Activated CD4-positive, alpha-beta T cell treated with anti-CD3 and anti-CD28 coated beads, Interleukin-2, amount 50 U/mL, for 4 hours (primary cell): ENCODE measurements at regions not wholly inside any gene's neighbourhood (a gene's known extent, or its start where the extent isn't known, plus 50 kb on each side); places are given as distances from the start of the nearest gene placed in this dataset.
"Not testable (repeated sequence)": the region's sequence is repeated elsewhere in the genome, so short reads cannot be mapped to it uniquely, and the experiment has no call there.

Experiments
- DNase-seq, 2 experiments: peaks; one replicate each; pipeline ENCODE4 v3.0.0-alpha.2; 2020

DNA sequence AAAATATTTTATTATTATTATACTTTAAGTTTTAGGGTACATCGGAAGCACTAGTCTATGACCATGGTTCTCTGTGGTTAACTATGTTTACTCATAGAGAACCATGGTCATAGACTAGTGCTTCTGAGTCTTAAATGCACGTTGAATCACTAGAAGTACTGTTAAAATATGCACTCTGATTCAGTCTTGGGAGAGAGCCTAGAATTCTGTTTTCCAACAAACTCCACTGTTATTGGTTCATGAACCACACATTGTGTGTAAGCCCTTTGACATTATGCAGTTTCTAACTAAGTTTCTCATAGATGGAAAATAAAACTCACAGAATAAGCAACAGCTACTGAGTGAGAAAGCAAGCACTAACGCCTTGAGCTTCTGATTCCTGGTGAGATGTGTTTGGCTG, 1120.6 kb downstream of the SORCS1 start:
- no peak for DNase-seq

DNA sequence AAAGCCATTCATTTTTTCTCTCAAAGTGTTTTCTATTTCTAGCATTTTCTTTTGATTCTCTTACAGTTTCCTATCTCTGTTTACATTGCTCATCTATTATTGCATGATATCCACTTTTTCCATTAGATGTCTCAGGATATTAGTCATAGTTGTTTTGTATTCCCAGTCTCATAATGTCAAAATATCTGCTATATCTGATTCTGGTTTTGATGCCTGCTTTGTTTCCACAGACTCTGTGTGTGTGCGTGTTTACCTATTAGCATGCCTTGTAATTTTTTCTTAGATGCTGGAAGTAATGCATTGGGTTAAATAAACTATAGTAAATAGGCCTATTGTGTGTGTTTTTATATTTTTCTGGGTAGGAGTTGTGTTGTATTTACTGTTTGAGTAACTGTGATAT, 1126.3 kb downstream of the SORCS1 start:
- no peak for DNase-seq

DNA sequence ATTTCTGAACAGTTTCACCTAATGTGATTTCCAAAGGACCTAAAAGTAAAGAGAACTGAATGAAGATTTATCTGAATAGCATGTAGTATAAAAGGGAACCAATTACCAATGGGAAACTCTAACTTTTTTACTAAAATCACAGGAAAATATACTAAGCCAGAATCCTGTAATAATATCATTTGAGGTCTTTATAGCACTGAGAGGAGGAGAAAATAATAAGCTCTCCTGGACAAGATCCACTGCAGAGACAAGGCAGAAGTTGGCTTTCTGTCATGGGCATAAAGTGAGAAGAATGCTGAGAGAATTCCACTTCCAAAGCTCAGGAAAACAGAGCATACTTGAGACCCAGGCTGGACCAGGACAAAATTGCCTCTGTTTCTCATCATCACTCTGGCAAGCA, 1131.4 kb downstream of the SORCS1 start:
- DNase-seq = no peak

DNA sequence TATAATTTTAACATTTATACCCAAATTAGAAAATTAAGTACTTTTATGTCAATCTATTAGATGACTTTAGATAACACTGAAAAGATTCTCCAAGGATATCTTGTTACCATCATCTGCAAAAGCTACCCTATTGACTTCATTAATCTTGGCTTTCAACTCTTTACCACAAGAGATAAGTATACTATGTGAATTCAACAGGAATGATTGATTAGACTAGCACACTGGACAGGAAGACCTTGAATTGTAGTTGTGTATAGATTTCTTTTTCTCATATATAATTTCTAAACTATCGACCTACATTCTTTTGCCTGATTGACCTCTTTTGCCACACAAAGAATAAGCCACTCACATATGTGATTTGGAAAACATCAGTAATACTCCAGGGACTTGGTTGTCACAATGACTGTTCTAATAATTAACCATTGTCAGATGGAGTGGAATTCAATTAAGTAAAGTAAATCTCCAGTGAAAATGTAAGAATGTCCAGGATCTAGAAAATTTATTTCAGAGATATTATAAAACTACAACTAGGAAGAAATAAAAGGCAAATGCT, 1132.0 kb downstream of the SORCS1 start:
- DNase-seq = no peak

DNA sequence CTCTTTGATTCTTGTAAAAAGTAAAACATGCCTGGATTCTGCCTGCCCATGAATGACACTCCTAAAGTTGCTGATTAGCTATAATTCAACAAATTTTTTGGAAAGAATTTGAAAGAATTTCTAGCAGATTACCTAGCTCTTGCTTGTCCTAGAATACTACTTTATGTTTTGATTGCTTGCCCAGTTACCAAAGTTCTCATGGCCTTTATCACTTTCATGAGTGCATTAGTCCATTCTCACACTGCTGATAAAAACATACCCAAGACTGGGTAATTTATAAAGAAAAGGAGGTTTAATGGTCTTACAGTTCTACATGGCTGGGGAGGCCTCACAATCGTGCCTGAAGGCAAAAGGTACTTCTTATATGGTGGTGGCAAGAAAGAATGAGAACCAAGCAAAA, 1137.3 kb downstream of the SORCS1 start:
- no peak for DNase-seq

DNA sequence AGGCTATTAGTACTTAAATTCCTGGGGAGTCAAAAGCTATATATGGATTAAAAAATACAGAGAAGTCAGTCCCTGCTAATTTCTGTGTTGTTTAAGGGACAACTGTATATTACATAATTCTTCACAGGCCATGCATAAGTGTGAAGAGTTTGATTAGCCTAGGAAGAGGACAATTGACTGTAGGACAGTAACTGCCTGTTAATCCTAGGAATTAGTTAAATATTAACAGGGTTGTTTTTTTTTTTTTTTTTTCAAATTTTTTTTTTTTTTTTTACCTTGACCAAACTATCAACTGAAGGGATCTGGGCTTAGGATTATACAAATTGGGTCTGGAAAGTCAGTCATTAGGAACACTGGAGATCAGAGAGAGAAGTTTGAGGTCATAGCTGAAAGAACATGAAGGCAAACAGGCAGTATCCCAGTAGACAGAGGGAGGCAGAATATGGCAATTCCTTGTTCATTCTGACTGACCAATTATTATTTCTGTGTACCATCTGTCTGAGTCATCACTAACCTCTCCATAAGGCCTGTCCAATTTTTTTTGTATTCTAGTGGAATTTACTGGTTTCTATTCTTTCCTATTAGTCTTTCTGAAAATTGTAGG, 1139.2 kb downstream of the SORCS1 start:
- no peak for DNase-seq

DNA sequence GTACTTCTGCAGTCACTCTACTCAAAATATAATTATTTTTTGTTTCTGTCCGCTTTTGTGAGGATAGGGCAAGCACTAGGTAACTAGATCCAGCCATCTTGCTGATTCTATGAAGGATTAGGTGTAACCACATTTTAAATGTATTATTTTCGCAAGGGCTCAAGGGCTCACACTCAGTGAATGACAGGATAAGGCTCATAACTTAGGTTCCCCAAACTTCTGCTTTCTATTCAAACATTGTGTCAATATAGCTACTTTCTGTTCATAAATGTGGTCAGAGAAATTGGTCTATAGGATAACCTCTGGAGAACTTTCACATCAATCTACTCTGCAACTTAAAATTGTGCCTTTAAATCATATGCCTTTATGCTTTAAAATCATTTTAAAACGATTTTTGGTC, 1141.2 kb downstream of the SORCS1 start:
- DNase-seq = no peak

DNA sequence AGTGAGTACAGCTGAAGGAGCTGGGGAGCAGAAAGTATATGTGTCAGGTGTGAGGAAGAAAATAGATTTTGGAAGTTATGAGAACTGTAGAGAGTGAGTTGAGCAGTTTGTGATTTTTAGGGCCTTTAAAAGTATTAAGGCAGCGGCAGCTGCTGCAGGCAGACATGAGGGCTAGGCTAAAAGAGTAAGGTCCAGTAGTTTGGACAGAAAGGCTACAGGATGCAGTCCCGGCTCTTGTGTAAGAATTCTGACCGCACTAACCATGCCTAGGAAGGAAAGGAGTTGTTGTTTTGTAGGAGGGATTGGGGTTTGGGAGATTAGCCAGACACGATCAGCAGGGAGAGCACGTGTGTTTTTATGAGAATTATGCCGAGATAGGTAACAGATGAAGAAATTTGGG, 1144.9 kb downstream of the SORCS1 start:
- DNase-seq = not testable (repeated sequence)

DNA sequence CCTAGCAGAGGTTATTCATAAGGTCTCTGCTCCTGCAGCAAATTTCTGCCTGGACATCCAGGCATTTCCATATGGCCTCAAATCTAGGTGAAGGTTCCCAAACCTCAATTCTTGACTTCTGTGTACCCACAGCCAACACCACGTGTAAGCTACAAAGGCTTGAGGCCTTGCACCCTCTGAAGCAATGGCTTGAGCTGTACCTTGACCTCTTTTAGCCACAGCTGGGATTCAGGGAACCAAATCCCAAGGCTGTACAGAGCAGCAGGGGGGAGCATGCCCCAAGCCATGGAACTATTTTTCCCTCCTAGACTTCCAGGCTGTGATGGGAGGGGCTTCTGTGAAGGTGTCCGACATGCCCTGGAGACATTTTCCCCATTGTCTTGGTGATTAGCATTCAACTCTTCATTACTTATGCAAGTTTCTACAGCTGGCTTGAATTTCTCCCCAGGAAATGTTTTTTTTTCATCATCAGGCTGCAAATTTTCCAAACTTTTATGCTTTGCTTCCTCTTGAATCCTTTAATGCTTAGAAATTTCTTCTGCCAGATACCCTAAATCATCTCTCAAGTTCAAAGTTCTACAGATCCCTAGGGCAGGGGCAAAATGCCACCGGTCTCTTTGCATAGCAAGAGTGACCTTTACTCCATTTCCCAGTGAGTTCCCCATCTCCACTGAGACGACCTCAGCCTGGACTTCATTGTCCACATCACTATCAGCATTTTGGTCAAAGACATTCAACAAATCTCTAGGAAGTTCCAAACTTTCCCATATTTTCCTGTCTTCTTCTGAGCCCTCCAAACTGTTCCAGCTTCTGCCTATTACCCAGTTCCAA, 1148.9 kb downstream of the SORCS1 start:
- DNase-seq = not testable (repeated sequence)

DNA sequence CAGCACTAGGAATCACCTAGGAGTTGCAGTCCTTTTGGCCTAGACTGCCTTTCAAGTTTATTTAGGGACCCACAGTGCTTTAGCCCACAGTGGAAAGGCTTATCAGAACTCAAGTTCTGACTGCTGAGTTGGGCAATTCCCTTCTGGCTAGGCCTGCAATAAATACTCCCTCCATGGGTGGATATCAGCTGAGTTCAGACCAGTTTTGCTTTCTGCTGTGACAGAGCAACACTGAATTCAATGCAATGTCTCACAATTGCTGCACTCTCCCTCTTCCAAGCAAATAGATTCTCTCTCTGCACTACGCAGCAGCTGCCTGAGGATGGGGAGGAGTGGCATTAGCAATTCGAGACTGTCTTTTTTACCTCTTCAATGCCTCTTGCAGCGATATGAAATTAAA, 1153.3 kb downstream of the SORCS1 start:
- DNase-seq = no peak

DNA sequence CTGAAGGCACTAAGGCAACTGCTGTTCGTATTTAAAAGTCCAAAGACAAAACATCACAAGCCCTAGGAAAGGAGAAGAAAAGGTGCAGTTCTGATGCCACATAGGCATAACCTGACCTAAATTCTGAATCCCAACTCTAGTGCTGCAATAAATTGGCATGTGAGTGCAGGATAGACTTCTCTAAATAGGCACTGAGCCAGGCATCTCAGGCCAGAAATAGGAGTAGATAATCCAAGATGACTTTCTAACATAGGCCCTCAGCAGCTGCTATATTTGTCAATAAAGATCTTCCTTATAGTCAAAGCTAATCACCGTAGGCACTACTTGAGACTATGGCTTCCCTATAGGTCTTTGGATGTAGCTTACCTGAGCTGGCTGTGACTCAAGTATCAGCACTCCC, 1163.8 kb downstream of the SORCS1 start:
- no peak for DNase-seq

DNA sequence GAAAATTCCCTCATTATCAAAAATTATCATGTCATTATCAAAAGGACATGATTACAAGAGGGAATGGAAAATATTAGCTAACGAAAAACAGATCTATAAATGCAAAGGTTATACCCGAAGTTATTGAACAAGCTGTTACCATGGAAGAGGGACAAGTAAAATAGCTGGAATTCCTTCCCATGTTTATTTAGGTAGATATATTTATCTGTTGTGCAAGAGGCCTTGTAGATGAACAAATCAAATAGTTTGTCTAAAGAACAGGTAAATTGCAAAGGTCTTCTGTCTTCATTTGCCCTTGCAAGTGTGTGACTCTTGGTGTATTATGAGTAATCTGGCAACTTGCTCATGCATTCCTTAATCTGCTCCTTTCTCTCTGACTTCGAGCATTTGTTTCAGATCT, 1170.9 kb downstream of the SORCS1 start:
- no peak for DNase-seq

DNA sequence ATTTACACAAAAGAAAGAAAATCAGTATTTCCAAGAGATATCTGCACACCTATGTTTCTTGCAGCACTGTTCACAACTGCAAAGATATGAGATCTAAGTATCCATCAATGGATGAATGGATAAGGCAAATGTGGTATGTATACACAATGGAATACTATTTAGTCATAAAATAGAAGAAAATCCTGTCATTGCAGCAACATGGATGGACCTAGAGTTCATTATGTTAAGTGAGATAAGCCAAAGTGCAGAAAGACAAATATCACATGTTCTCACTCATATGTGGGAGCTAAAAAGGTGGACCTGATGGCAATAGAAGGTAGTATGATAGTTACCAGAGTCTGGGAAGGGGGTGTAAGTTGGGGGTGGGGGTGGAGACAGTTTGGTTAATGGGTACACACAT, 1171.6 kb downstream of the SORCS1 start:
- DNase-seq = no peak

DNA sequence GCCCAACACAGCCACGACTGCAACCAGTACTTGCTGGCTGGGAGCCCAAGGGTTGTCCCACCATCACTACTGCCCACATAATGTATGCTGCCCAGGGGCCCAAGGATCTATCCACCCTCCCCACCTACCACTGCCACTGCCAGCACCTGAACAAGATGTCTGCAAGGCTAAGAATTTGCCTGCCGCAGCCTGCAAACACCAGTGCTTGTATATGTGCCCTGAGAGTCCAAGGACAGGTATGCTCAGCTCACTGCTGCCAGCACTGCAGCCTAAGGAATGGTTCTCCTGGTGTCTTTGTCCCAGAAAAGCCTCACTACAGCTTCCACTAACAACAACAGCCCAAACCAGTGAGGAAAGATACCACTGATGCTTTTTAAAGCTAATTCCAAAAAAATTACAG, 1174.0 kb downstream of the SORCS1 start:
- no peak for DNase-seq

DNA sequence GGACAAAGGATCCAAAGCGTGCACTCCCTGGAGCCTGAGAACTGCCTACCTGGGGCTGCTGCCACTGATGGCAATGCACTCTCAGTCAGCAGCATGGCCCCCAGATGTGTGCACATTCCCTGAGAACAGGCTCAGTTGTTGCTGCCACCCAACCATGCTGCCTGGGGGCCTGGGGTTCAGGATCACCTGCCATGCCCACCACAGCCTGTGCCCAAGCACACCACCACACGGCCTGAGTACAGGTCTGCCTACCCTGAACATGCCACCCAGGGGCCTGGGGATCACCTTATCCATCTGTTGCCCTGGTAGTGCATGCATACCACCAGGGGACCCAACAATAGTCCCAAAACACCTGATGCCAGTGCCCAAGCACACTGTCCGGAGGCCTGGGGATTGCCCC, 1174.5 kb downstream of the SORCS1 start:
- DNase-seq = no peak

DNA sequence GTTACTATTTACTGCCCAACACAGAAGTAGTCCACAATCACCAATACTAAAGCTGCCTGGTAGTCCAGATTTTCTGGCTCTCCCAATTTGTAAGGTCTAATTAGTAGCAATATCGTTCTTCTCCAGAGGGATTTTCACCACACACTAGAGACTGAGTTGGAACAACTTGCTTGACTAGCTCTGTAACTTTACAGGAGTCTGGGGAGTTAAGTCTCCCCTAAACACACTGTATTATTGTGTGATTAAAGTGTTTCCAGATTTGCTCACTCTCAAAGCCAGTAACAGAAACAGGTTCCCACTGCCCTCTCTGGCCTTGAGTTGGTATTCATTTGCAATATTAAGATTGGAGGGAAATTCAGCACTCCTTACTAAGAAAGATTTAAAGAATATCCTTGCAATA, 1175.7 kb downstream of the SORCS1 start:
- no peak for DNase-seq

DNA sequence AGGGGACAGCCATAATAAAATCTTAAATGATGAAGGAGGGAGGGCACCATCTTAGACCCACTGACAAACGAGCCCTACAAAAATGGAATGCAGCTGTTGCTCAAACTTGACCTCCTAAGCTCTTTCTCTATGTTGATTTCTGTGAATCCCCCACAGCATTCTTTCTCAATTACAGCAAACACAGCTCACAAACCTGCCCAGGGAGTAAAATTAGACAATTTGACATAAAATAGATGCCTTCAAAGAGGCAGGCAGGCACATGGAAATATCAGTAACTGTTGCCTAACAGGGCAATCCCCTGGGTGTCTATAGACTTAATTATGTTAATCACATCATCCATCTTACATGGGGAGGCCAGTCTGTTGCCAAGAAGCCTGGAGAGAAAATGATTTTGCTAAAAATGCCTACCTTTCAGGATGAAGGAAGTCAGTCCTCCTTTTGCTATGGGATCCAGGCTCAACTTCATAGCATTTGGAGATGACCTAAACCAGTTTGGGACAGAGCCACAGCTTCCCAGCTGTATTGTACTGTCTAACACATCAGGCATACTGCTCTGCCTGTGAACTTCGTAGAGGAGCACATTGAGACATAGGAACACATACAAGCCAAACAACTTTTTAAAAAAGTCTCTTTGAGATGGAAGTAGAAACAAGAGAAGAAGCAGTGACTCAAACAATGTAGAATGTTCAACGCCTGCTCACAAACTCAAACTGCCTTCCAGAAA, 1177.4 kb downstream of the SORCS1 start:
- DNase-seq = no peak

DNA sequence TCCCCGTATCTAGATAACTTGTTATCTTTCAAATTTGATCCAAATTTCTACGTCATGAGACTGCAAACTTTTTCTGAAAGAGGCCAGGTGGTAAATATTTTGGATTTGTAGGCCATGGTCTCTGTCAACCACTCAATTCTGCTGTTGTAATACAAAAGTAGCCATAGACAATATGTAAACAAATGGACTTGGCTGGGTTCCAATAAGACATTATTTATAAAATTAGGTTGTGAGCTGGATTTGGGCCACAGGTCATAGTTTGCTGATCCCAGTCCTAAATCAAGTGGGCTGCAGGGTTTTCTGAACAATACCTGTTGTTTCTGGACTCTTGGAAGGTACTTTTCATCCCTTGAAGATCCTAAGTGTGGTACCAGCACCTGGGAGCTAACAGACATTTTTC, 1178.0 kb downstream of the SORCS1 start:
- DNase-seq = no peak

DNA sequence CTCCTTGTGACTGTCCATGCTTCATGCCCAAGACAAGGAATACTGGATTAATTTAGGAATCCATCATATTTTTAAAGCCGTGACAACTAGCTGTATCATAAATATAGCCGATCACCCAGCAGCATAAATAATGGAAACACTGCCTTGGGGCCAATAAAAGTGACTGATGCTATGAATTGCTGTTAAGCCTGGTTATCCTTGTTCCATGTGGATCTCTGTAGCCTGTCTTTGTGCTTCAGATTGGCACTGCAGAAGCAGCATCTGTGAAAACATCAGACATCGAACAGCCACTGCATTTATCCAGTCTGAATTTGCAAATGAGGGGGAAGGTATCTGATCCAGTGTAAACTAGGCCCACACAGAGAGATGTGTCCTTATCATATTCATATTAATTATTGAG, 1181.8 kb downstream of the SORCS1 start:
- DNase-seq = no peak

DNA sequence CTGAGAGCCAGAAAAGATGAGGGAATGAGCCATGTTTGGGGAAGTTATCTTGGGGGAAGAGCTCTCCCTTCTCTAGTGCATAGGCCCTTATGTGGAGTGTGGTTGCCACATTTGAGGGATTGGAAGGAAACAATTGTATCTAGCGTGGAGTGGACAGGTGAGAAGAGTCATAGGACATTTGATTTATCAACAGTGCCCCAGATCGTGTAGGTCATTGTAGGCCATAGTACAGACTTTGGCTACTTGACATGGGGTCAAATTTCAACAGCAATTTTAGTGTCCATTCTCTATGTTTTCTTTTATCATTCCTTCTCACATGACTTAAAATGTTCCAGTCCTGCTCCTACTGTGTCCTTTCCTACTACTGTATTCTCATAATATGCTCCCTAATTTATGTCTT, 1182.8 kb downstream of the SORCS1 start:
- DNase-seq = no peak

DNA sequence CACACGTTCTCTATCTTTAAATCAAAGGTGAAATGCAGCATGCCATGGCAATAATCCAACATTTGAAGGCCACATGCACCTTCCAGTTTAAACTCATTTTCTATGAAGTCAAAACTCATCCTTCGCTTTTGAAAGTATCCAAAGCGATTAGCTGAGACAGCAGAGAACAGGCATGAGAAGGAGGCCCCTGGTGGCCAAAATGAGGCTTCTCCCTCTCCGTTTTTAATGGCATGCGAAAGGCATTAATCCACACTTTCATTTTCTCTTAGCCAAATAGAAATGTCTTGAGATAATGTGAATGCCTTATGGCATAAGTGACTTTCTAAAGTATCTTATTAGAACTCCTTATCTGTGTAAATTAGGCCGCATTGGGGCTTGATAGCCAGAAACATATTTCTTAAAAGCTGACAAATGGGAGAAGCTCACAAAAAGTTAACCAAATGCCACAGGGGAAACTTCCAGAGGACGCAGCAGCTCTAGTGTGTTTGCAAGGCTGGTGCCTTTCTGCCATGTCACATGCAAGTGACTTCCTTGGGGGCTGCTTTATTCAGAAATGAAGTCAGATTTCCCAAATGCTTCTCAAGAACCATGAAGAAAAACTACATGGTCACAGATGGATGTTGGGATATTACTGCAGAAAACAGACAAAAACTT, 1189.6 kb downstream of the SORCS1 start:
- no peak for DNase-seq

DNA sequence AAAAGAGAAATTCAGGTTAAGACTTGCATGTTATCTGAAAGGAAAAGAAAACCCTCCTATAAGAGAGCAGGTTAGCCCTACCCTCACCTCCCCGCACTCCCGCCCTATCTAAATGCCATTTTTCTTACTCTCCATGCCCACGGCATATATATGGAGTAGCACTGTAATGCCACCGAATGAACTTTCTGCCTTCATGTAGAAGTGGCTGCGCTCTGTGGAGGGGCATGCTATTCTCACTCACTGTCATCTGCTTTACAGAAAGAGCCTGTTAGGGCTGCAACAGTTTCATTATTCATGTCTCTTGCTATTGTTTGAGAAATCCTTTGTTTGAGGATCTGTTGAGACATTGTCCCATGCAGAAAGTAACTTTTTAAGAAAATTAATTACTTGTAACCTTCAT, 1190.6 kb downstream of the SORCS1 start:
- DNase-seq = no peak

DNA sequence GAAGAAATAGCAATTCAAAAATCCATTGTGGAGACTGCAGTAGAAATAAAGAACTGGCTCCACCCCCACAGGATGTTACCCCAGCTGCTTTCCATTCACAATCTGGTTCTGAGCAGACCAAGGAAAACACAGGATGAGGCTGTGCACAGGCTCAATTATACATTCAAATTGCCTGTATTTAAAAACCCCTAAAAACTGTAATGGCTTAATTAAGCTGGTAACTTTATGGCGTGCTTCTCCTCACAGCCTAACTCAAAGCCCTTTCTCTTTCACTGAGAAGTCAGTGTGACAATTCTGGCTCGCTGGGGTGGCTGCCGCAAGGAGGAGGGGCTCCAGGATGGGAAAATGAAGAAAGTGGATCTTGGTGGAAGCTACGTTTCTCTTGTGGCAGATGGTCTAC, 1191.1 kb downstream of the SORCS1 start:
- DNase-seq = no peak
